MCF 10A (cell line): ENCODE measurements at regions not wholly inside any gene's neighbourhood (a gene's known extent, or its start where the extent isn't known, plus 50 kb on each side); places are given as distances from the start of the nearest gene placed in this dataset.

Experiments
- BruUV-seq: library from RNA; stranded (reverse); fragments of 400-500 nt; replicated peaks from 2 replicates; lab custom pipeline; 2021; lab: Mats Ljungman, UMichigan
- CTCF ChIA-PET: fragments of 300-600 bp; sonication (Branson Sonifier 250); formaldehyde crosslinking; extraction: SDS; loops from one replicate; lab custom pipeline; 2021; ENCODE audit warnings: antibody characterized with exemption, inconsistent platforms; lab: Yijun Ruan, JAX
- POLR2A ChIA-PET: fragments of 300-600, 350-650 bp; sonication (Branson Sonifier 250); formaldehyde crosslinking; extraction: SDS; loops from one replicate; lab custom pipeline; 2020; ENCODE audit warnings: antibody characterized with exemption, inconsistent platforms; lab: Yijun Ruan, JAX
- DNase-seq: peaks from one replicate; pipeline ENCODE4 v3.0.0-alpha.2; 2018; ENCODE audit not compliant: unreplicated experiment
- H3K27ac Mint-ChIP-seq: one replicate; pipeline ENCODE4 v1.8.0; 2022; ENCODE audit warnings: mild to moderate bottlenecking, low read depth, mixed read lengths; ENCODE audit not compliant: unreplicated experiment
- H3K27me3 Mint-ChIP-seq: one replicate; pipeline ENCODE4 v1.8.0; 2022; ENCODE audit warnings: mixed read lengths; ENCODE audit not compliant: insufficient read depth, unreplicated experiment
- H3K36me3 Mint-ChIP-seq: one replicate; pipeline ENCODE4 v1.8.0; 2022; ENCODE audit warnings: mild to moderate bottlenecking, moderate library complexity, mixed read lengths; ENCODE audit not compliant: insufficient read depth, unreplicated experiment
- H3K4me1 Mint-ChIP-seq: one replicate; pipeline ENCODE4 v1.8.0; 2022; ENCODE audit warnings: mixed read lengths; ENCODE audit not compliant: insufficient read depth, unreplicated experiment
- H3K4me3 Mint-ChIP-seq: one replicate; pipeline ENCODE4 v1.8.0; 2022; ENCODE audit warnings: mild to moderate bottlenecking, moderate library complexity, mixed read lengths; ENCODE audit not compliant: unreplicated experiment
- H3K9me3 Mint-ChIP-seq: one replicate; pipeline ENCODE4 v1.8.0; 2022; ENCODE audit warnings: mixed read lengths; ENCODE audit not compliant: unreplicated experiment
- intact Hi-C: fragments of 100-400 bp; cut with micrococcal nuclease; formaldehyde crosslinking; loops from 2 replicates; pipeline ENCODE4 v1.14.1; 2022
- TF ChIP-seq, protein P1 (sequence below): fragments of 200-600 bp; IDR thresholded peaks from one replicate; pipeline ENCODE4 v1.8.0; 2022; ENCODE audit warnings: antibody characterized with exemption, mild to moderate bottlenecking; ENCODE audit not compliant: unreplicated experiment

DNA sequence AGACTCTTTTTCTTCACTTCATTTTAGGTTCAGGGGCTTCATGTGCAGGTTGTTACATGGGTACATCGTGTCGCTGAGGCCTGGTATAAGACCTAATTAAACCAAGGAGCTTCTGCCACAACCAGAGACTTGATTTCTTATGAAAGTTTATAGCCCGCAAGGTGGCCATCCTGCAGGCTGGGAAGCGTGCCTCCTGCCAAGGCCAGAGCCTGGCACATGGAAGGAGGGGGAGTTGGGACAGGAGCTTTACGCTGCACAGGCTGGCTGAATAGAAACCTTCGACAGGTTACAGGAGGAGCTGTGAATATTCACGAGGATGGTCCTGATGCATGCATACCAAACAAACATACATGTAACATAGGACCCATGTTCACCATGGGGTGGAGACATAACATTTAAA is 50.1 kb upstream of the SIMC1 start:
- ChIA-PET POLR2A (no interaction called here), CTCF (interaction anchor here (0.7 kb wide), 1 partner anchor 318 kb away, joined by 3 read pairs; no protein-coding TSS in a partner anchor)
- Mint-ChIP-seq H3K4me1 (no peaks in the 10 kb centered on the region), H3K36me3 (no peaks in the 10 kb centered on the region), H3K27me3 (no peaks in the 10 kb centered on the region), H3K27ac (no peak overlapping the region), H3K9me3 (no peaks in the 10 kb centered on the region), H3K4me3 (no peak overlapping the region)
- TF ChIP-seq, protein P1, sequence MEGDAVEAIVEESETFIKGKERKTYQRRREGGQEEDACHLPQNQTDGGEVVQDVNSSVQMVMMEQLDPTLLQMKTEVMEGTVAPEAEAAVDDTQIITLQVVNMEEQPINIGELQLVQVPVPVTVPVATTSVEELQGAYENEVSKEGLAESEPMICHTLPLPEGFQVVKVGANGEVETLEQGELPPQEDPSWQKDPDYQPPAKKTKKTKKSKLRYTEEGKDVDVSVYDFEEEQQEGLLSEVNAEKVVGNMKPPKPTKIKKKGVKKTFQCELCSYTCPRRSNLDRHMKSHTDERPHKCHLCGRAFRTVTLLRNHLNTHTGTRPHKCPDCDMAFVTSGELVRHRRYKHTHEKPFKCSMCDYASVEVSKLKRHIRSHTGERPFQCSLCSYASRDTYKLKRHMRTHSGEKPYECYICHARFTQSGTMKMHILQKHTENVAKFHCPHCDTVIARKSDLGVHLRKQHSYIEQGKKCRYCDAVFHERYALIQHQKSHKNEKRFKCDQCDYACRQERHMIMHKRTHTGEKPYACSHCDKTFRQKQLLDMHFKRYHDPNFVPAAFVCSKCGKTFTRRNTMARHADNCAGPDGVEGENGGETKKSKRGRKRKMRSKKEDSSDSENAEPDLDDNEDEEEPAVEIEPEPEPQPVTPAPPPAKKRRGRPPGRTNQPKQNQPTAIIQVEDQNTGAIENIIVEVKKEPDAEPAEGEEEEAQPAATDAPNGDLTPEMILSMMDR, result no peak
- intact Hi-C loops, result no loop called here
- no peak for DNase-seq
- BruUV-seq, result no TSS peak
